Stomach (tissue), 8 donors: ENCODE measurements at regions not wholly inside any gene's neighbourhood (a gene's known extent, or its start where the extent isn't known, plus 50 kb on each side); places are given as distances from the start of the nearest gene placed in this dataset.

Source experiments
- DNase-seq, 2 donors: peaks; one replicate each; pipeline versions ENCODE4 v3.0.0 to v3.0.0-alpha.2; 2013 to 2019
- H3K27ac ChIP-seq, 5 donors: fragments of 200-600 bp in 4 of 5; sonication (generic) in 4 of 5; one replicate each; pipeline ENCODE4 v1.5.1; 2013 to 2019; ENCODE audit warnings: mild to moderate bottlenecking in 1 of 5, moderate library complexity in 1 of 5
- H3K27me3 ChIP-seq, 3 donors: fragments of 200-600 bp; sonication (generic); one replicate each; pipeline ENCODE4 v1.5.1; 2017 to 2019; ENCODE audit warnings: mixed run types in 1 of 3
- H3K36me3 ChIP-seq, 4 donors: fragments of 200-600 bp; sonication (generic); 1 replicate in 3 of 4; 2 replicates in 1 of 4; pipeline ENCODE4 v1.5.1; 2016 to 2019
- H3K4me1 ChIP-seq, 4 donors: fragments of 200-600 bp; sonication (generic); one replicate each; pipeline ENCODE4 v1.5.1; 2016 to 2019
- H3K4me3 ChIP-seq, 4 donors: fragments of 200-600 bp; sonication (generic) in 3 of 4; one replicate each; pipeline ENCODE4 v1.5.1; 2016 to 2019; ENCODE audit warnings: mild to moderate bottlenecking in 1 of 4
- H3K9me3 ChIP-seq, 4 donors: fragments of 200-600 bp; sonication (generic); one replicate each; pipeline ENCODE4 v1.5.1; 2016 to 2019
- EP300 ChIP-seq: sonication (generic); formaldehyde crosslinking; IDR thresholded peaks from one replicate; pipeline ENCODE4 v1.6.1; 2017; ENCODE audit warnings: antibody characterized with exemption
- POLR2A ChIP-seq, 4 donors: fragments of 450-650 bp; IDR thresholded peaks; one replicate each; pipeline ENCODE4 v1.6.1; 2016; ENCODE audit warnings: antibody characterized with exemption in 4 of 4, control low read depth in 2 of 4, mild to moderate bottlenecking in 1 of 4, moderate library complexity in 1 of 4
- POLR2AphosphoS5 ChIP-seq, 3 donors: sonication (generic); formaldehyde crosslinking; IDR thresholded peaks; one replicate each; pipeline ENCODE4 v1.6.1; 2016; ENCODE audit warnings: antibody characterized with exemption in 3 of 3
- WGBS, 5 donors: extraction: QIAGEN DNeasy Blood & Tissue Kit in 3 of 5; methylation state at CpG; one replicate each; pipeline versions ENCODE4 v1.1.5 to v1.1.7; 2013 to 2018; 5-methylcytosine and 5-hydroxymethylcytosine counted together
- intact Hi-C: fragments of 100-400 bp; cut with DNase I; formaldehyde crosslinking; loops from one replicate; pipeline ENCODE4 v1.15.1; 2023; ENCODE audit warnings: low total_unique reads
- TF ChIP-seq, protein P1 (sequence below), 7 experiments: fragments of 450-650 bp in 4 of 7; fragments of 200-600 bp in 3 of 7; sonication (generic) in 3 of 7; IDR thresholded peaks; one replicate each; pipeline ENCODE4 v1.5.1; 2016 to 2019; ENCODE audit warnings: antibody characterized with exemption in 7 of 7, control low read depth in 2 of 7, mild to moderate bottlenecking in 1 of 7
- donor health status: healthy with polysubstance abuse.
- donor health status: Bipolar disorder and iron deficiency.
- donor health status: healthy.

DNA sequence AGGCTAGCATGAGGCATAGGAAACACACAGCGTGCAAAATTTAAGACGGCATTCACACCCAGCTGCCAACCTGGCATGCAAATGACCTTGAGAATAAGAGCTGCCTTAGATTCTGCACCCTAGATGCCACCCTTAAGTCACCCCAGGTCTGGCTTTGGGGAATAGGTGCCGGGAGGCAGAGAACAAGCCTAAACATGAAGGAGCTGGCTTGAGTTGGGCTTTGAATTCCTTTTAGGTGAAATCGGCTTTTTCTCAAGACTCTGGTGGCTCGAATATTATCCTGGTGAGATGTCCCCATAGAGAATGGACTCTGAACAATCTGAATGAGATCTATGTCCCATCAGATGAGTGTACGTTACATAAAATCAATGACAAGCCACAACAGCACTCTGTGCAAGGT is 1090.5 kb downstream of the VRK1 start:
- H3K4me1 ChIP-seq: no peaks in the 10 kb centered on the region
- no peak overlapping the region for H3K4me3 ChIP-seq
- intact Hi-C loops: no loop called here
- no peak for DNase-seq
- no peak for TF ChIP-seq EP300
- TF ChIP-seq POLR2A (IDR thresholded peaks at IDR 0.05): no peak
- no peak for TF ChIP-seq POLR2AphosphoS5 (IDR thresholded peaks at IDR 0.05)
- TF ChIP-seq, protein P1, sequence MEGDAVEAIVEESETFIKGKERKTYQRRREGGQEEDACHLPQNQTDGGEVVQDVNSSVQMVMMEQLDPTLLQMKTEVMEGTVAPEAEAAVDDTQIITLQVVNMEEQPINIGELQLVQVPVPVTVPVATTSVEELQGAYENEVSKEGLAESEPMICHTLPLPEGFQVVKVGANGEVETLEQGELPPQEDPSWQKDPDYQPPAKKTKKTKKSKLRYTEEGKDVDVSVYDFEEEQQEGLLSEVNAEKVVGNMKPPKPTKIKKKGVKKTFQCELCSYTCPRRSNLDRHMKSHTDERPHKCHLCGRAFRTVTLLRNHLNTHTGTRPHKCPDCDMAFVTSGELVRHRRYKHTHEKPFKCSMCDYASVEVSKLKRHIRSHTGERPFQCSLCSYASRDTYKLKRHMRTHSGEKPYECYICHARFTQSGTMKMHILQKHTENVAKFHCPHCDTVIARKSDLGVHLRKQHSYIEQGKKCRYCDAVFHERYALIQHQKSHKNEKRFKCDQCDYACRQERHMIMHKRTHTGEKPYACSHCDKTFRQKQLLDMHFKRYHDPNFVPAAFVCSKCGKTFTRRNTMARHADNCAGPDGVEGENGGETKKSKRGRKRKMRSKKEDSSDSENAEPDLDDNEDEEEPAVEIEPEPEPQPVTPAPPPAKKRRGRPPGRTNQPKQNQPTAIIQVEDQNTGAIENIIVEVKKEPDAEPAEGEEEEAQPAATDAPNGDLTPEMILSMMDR (IDR thresholded peaks at IDR 0.05): no peak
- H3K9me3 ChIP-seq: no peaks in the 10 kb centered on the region
- H3K36me3 ChIP-seq: no peaks in the 10 kb centered on the region
- WGBS, 5 donors: 83 to 96% (median 88%) methylated on average over 6 of the region's 6 CpGs
- no peak overlapping the region for H3K27ac ChIP-seq
- no peaks in the 10 kb centered on the region for H3K27me3 ChIP-seq

DNA sequence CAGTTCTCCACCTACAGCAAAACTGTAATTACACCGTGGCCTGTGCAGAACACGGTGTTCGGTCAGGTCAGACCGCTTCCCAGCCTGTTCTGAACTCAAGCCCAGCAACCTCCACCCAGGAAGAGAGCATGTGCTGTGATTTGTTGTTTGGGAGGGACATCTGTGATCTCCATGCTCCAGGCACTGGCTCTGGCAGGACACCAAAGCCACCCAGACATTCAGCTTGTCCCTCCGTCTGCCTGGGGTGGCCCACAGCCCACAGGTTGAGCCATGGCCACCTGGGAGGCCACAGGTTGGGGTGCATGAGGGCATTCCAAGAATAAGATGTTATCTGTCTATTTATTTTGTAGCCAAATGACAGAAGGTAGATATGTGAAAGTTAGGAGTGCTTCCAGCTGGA is 1091.1 kb downstream of the VRK1 start:
- DNase-seq: no peak
- no peaks in the 10 kb centered on the region for H3K27me3 ChIP-seq
- no peaks in the 10 kb centered on the region for H3K36me3 ChIP-seq
- intact Hi-C loops: no loop called here
- no peak overlapping the region for H3K4me3 ChIP-seq
- WGBS, 5 donors: 87 to 94% (median 92%) methylated on average over 5 of the region's 5 CpGs
- TF ChIP-seq POLR2AphosphoS5 (IDR thresholded peaks at IDR 0.05) (no peak), POLR2A (IDR thresholded peaks at IDR 0.05) (no peak), EP300 (no peak)
- TF ChIP-seq, protein P1 (IDR thresholded peaks at IDR 0.05): no peak
- H3K4me1 ChIP-seq: no peaks in the 10 kb centered on the region
- no peak overlapping the region for H3K27ac ChIP-seq
- H3K9me3 ChIP-seq: no peaks in the 10 kb centered on the region

DNA sequence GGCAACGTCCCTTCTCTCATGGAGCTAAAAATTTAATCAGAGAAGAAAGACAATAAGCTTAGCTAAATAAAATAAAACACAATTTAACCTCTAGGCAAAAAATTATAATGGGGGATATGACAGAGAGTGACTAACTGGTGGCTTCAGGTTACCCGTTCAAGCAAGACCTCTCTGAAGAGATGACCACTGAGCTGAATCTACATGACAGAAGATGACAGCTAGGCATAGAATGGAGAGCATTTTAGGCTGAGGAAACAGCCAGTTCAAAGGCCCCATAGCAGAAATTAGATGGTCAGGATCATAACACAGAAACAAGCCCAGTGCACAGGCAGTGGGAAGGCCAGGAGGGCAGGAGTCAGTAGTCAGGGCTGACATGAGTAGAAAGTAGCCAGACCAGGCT is 1094.3 kb downstream of the VRK1 start:
- 47 to 63% (median 62%) methylated on average over 2 of the region's 2 CpGs for WGBS, 5 donors
- H3K9me3 ChIP-seq: no peaks in the 10 kb centered on the region
- DNase-seq: no peak
- TF ChIP-seq POLR2AphosphoS5 (IDR thresholded peaks at IDR 0.05): no peak
- TF ChIP-seq, protein P1 (IDR thresholded peaks at IDR 0.05): no peak
- no peak for TF ChIP-seq POLR2A (IDR thresholded peaks at IDR 0.05)
- TF ChIP-seq EP300: no peak
- H3K27me3 ChIP-seq: no peaks in the 10 kb centered on the region
- H3K27ac ChIP-seq: no peak overlapping the region
- H3K36me3 ChIP-seq: no peaks in the 10 kb centered on the region
- H3K4me1 ChIP-seq: no peaks in the 10 kb centered on the region
- H3K4me3 ChIP-seq: no peak overlapping the region
- intact Hi-C loops: no loop called here

DNA sequence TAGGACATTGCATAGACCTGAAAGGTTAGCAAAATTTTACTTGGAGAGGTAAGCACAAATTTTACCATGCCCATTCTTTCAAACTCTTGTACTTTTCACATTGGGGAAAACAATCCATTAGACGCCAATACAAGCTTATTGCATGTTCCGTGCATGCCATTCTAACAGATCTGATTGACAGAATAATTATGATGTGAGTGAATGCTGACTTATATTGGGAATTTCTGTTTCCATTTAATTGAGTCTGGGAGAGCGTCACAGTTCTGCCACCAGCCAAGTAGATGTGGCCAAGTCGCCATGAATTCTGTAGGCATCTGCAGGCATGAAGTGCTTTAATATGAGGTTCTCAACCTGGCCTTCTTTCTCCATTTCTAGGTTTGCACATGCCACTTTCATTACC is 1097.4 kb downstream of the VRK1 start:
- TF ChIP-seq EP300 (no peak), POLR2A (IDR thresholded peaks at IDR 0.05) (no peak), POLR2AphosphoS5 (IDR thresholded peaks at IDR 0.05) (no peak)
- TF ChIP-seq, protein P1 (IDR thresholded peaks at IDR 0.05): no peak
- no peak for DNase-seq
- Histone ChIP-seq H3K27me3 (no peaks in the 10 kb centered on the region), H3K4me3 (no peak overlapping the region), H3K4me1 (no peaks in the 10 kb centered on the region), H3K36me3 (no peaks in the 10 kb centered on the region), H3K27ac (no peak overlapping the region), H3K9me3 (no peaks in the 10 kb centered on the region)
- 86 to 98% (median 92%) methylated on average over 4 of the region's 4 CpGs for WGBS, 5 donors
- intact Hi-C loops: no loop called here
